MM.1S (cell line): ENCODE measurements at regions not wholly inside any gene's neighbourhood (a gene's known extent, or its start where the extent isn't known, plus 50 kb on each side); places are given as distances from the start of the nearest gene placed in this dataset.

Experiments used
- EZH2 ChIP-seq: fragments of 300-600 bp; sonication (generic); optimal IDR thresholded peaks from 2 replicates; pipeline ENCODE3; 2017; ENCODE audit warnings: low read depth, mild to moderate bottlenecking, antibody characterized with exemption, low read length, mixed read lengths
- EZH2phosphoT487 ChIP-seq: fragments of 300-600 bp; sonication (generic); IDR thresholded peaks from 2 replicates; pipeline ENCODE4 v1.6.1; 2018; ENCODE audit warnings: antibody characterized with exemption, low read length
- TF ChIP-seq, protein P1 (sequence below): fragments of 300-600 bp; sonication (generic); IDR thresholded peaks from 2 replicates; pipeline ENCODE4 v1.5.1; 2016; ENCODE audit warnings: antibody characterized with exemption, low read length, mixed read lengths

GRCh38 chr20:43295781-43296180 lies 106.1 kb upstream of the PTPRT start:
- TF ChIP-seq, protein P1, sequence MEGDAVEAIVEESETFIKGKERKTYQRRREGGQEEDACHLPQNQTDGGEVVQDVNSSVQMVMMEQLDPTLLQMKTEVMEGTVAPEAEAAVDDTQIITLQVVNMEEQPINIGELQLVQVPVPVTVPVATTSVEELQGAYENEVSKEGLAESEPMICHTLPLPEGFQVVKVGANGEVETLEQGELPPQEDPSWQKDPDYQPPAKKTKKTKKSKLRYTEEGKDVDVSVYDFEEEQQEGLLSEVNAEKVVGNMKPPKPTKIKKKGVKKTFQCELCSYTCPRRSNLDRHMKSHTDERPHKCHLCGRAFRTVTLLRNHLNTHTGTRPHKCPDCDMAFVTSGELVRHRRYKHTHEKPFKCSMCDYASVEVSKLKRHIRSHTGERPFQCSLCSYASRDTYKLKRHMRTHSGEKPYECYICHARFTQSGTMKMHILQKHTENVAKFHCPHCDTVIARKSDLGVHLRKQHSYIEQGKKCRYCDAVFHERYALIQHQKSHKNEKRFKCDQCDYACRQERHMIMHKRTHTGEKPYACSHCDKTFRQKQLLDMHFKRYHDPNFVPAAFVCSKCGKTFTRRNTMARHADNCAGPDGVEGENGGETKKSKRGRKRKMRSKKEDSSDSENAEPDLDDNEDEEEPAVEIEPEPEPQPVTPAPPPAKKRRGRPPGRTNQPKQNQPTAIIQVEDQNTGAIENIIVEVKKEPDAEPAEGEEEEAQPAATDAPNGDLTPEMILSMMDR, result no peak
- TF ChIP-seq EZH2, result no peak
- TF ChIP-seq EZH2phosphoT487, result no peak
